ENCODE measurements at regions not wholly inside any gene's neighbourhood (a gene's known extent, or its start where the extent isn't known, plus 50 kb on each side); places are given as distances from the start of the nearest gene placed in this dataset.

DNA sequence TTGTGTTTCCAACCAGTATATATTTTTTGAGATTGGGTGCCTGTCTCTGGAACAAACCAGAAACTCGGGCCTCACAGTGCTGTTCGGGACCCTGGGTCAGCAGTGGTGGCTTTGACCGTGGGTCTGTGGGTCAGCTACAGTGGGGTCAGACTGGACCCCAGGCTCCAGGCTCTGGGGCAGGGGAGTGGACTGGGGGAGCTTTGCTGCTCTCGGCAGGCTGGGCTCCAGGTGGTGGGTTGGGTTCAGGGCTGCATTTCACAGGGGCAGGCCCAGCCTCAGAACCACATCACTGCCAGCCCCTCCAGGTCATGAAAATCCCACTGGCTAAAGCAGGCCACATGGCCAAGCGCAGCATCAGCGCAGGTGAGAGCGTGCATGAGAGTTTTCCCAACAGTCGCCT is 1279.3 kb downstream of the BRD1 start:
- Histone ChIP-seq H3K27ac (ENCODE audit: low read depth, low read length) (no peak overlapping the region), H3K9me3 (ENCODE audit: control insufficient read depth in 5 of 5, low read length in 5 of 5) (peaks cover 0 to 7% (median 0%) of the 10 kb centered on the region in 5 donors), H3K36me3 (ENCODE audit: control insufficient read depth in 5 of 5, insufficient read depth in 5 of 5, low read length in 5 of 5) (no peaks in the 10 kb centered on the region), H3K9ac (ENCODE audit: low read length in 5 of 5) (no peak overlapping the region), H3K4me3 (ENCODE audit: low read depth in 1 of 5, low read length in 5 of 5) (no peak overlapping the region), H3K4me1 (ENCODE audit: control insufficient read depth in 5 of 5, insufficient read depth in 5 of 5, low read length in 5 of 5) (no peaks in the 10 kb centered on the region), H3K27me3 (ENCODE audit: control insufficient read depth in 5 of 5, insufficient read depth in 4 of 5, low read length in 5 of 5) (peaks cover 0 to 28% (median 13%) of the 10 kb centered on the region in 5 donors)

DNA sequence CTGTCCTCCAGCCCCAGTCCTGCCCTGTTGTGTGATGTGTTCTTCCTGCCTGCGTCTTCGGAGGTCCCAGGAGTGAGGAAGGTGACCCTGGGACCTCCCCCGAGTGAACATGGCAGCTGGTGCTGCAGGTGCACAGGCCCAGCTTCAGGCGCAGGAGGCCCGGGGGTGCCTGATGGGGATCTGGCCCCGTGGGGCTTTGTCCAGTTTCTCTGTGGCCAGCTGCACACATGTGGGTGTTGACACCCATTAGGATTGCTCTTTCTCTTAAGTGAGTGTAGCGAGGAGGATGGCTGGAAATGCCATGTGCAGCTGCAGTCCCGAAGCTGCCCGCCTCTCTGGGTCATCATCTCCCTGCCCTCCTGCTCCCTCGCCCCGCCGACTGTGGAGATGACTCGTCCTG is 1279.7 kb downstream of the BRD1 start:
- H3K27ac ChIP-seq (ENCODE audit: low read depth, low read length) = no peak overlapping the region
- H3K4me1 ChIP-seq (ENCODE audit: control insufficient read depth in 5 of 5, insufficient read depth in 5 of 5, low read length in 5 of 5) = no peaks in the 10 kb centered on the region
- H3K9me3 ChIP-seq (ENCODE audit: control insufficient read depth in 5 of 5, low read length in 5 of 5) = peaks cover 0 to 7% (median 0%) of the 10 kb centered on the region in 5 donors
- no peaks in the 10 kb centered on the region for H3K36me3 ChIP-seq (ENCODE audit: control insufficient read depth in 5 of 5, insufficient read depth in 5 of 5, low read length in 5 of 5)
- peaks cover 0 to 26% (median 13%) of the 10 kb centered on the region in 5 donors for H3K27me3 ChIP-seq (ENCODE audit: control insufficient read depth in 5 of 5, insufficient read depth in 4 of 5, low read length in 5 of 5)
- H3K9ac ChIP-seq (ENCODE audit: low read length in 5 of 5) = no peak overlapping the region
- H3K4me3 ChIP-seq (ENCODE audit: low read depth in 1 of 5, low read length in 5 of 5) = no peak overlapping the region

DNA sequence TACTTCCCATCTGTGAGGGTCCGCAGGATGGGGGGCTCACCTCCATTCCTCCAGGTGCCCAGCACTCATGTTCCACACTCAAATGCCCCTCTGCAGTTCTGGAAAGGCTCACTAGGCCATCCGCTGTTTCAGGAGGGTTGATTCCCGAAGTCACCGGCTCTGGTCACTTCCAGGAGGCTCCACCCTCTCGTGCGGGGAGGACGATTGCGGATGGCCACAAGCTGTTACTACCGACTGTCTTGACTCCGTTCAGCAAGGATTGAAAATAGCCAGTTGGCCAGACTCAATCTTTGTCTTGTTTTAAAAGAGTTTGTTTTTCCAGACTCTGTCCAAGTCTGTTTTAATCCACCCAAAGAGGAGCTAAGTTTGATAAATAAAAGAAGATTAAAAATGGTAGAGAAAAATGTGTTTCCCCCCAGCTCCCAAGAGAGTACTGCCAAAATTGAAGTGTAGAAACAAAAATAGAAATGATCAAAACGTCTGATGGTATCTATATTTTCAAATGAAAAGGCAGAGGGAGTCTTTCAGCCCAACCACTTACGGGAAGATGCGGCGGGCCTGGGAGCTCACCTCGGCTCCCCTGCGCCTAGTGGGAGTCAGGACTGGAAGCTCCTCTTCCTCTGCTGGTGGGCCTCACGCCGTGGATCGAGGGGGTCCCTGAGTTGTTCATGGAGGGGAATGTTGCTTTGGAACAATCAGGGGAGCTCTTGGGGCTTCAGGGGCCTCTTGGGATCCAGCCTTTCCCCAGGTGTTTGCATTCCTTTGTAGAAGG is 1280.8 kb downstream of the BRD1 start:
- Histone ChIP-seq H3K36me3 (ENCODE audit: control insufficient read depth in 5 of 5, insufficient read depth in 5 of 5, low read length in 5 of 5) (no peaks in the 10 kb centered on the region), H3K27me3 (ENCODE audit: control insufficient read depth in 5 of 5, insufficient read depth in 4 of 5, low read length in 5 of 5) (peaks cover 0 to 20% (median 7%) of the 10 kb centered on the region in 5 donors), H3K9me3 (ENCODE audit: control insufficient read depth in 5 of 5, low read length in 5 of 5) (peaks cover 0 to 7% (median 0%) of the 10 kb centered on the region in 5 donors), H3K4me3 (ENCODE audit: low read depth in 1 of 5, low read length in 5 of 5) (no peak overlapping the region), H3K4me1 (ENCODE audit: control insufficient read depth in 5 of 5, insufficient read depth in 5 of 5, low read length in 5 of 5) (no peaks in the 10 kb centered on the region), H3K27ac (ENCODE audit: low read depth, low read length) (no peak overlapping the region), H3K9ac (ENCODE audit: low read length in 5 of 5) (no peak overlapping the region)

DNA sequence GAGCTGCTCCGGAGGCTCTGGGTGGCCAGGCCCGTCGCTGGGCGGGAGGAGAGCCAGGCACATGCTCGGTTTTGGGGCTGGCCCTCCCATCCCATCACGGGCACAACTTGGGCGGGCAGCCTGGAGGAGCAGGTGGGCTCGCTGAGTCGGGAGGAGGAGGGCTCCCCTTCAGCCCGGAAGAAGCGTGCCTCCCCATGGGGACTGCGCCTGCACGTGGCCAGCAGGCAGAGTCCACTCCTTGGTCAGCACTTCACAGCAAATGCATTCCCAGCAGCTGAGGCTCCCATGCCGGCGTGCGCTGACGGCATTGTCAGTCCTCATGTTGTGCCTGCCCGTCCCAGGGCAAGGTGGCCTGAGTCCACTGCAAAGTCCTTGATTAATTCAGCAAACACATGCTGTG is 1281.7 kb downstream of the BRD1 start:
- Histone ChIP-seq H3K9me3 (ENCODE audit: control insufficient read depth in 5 of 5, low read length in 5 of 5) (peaks cover 0 to 7% (median 0%) of the 10 kb centered on the region in 5 donors), H3K36me3 (ENCODE audit: control insufficient read depth in 5 of 5, insufficient read depth in 5 of 5, low read length in 5 of 5) (no peaks in the 10 kb centered on the region), H3K9ac (ENCODE audit: low read length in 5 of 5) (no peak overlapping the region), H3K27ac (ENCODE audit: low read depth, low read length) (no peak overlapping the region), H3K27me3 (ENCODE audit: control insufficient read depth in 5 of 5, insufficient read depth in 4 of 5, low read length in 5 of 5) (peaks cover 0 to 24% (median 6%) of the 10 kb centered on the region in 5 donors), H3K4me1 (ENCODE audit: control insufficient read depth in 5 of 5, insufficient read depth in 5 of 5, low read length in 5 of 5) (no peaks in the 10 kb centered on the region), H3K4me3 (ENCODE audit: low read depth in 1 of 5, low read length in 5 of 5) (no peak overlapping the region)

DNA sequence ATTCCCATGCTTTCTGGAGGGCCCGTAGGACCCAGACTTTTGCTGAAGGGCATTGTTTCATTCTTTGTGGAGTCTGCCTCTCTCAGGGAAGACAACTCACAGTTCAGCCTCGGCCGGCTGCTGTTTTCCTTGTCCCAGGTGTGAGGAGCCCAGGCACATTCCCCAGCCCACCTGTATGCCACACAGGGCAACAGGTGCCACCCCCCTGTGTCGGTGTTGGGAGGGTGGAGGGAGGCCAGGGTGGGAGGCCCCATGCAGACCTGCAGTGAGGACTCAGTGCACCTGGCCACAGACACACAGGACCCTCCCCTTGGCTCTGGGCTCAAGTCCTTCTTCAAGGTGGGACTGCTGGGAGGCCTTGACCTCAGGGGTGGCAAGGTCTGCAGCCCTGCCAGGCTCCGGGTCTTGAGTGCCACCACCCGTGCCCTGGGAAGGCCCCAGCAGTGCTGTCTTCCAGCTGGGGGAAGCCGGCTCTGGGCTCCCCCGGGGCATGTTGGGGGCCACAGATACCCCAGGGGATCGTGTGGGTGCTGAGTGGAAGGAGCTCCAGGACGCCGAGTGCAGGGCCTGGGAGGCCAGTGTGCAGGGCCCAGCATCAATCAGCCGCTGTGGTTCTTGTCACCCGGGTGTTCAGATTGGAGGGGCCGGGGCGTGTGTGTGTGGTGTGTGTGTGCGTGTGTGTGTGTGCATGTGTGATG is 1286.1 kb downstream of the BRD1 start:
- no peak overlapping the region for H3K27ac ChIP-seq (ENCODE audit: low read depth, low read length)
- H3K4me1 ChIP-seq (ENCODE audit: control insufficient read depth in 5 of 5, insufficient read depth in 5 of 5, low read length in 5 of 5) = no peaks in the 10 kb centered on the region
- H3K9ac ChIP-seq (ENCODE audit: low read length in 5 of 5) = no peak overlapping the region
- no peaks in the 10 kb centered on the region for H3K36me3 ChIP-seq (ENCODE audit: control insufficient read depth in 5 of 5, insufficient read depth in 5 of 5, low read length in 5 of 5)
- H3K9me3 ChIP-seq (ENCODE audit: control insufficient read depth in 5 of 5, low read length in 5 of 5) = peaks cover 0 to 7% (median 0%) of the 10 kb centered on the region in 5 donors
- H3K27me3 ChIP-seq (ENCODE audit: control insufficient read depth in 5 of 5, insufficient read depth in 4 of 5, low read length in 5 of 5) = peaks cover 0 to 24% (median 10%) of the 10 kb centered on the region in 5 donors
- no peak overlapping the region for H3K4me3 ChIP-seq (ENCODE audit: low read depth in 1 of 5, low read length in 5 of 5)

DNA sequence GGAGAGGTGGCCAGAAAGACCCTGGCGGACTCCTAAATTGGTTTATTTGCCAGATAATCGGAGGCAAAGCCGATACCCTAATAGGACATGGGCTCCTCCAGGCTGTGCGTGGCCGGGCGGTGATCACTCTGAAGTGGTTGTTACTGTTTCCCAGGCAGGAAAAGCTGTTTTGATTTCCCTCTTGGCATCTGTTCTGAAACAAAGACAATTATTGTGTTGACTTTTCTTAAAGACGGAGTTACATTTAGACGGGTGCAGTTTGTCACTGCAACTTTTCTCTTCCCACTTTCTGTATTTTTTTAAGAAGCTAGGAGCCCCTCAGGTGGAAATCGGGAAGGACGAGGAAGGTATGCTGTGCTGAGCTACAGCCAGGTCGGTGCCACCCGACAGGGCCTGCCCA is 1288.4 kb downstream of the BRD1 start:
- no peak overlapping the region for H3K9ac ChIP-seq (ENCODE audit: low read length in 5 of 5)
- H3K27ac ChIP-seq (ENCODE audit: low read depth, low read length) = no peak overlapping the region
- no peaks in the 10 kb centered on the region for H3K36me3 ChIP-seq (ENCODE audit: control insufficient read depth in 5 of 5, insufficient read depth in 5 of 5, low read length in 5 of 5)
- H3K9me3 ChIP-seq (ENCODE audit: control insufficient read depth in 5 of 5, low read length in 5 of 5) = peaks cover 0 to 5% (median 0%) of the 10 kb centered on the region in 5 donors
- H3K4me3 ChIP-seq (ENCODE audit: low read depth in 1 of 5, low read length in 5 of 5) = no peak overlapping the region
- no peaks in the 10 kb centered on the region for H3K4me1 ChIP-seq (ENCODE audit: control insufficient read depth in 5 of 5, insufficient read depth in 5 of 5, low read length in 5 of 5)
- H3K27me3 ChIP-seq (ENCODE audit: control insufficient read depth in 5 of 5, insufficient read depth in 4 of 5, low read length in 5 of 5) = peaks cover 0 to 24% (median 10%) of the 10 kb centered on the region in 5 donors

- no peaks in the 10 kb centered on the region for H3K9me3 ChIP-seq (ENCODE audit: control insufficient read depth in 5 of 5, low read length in 5 of 5)
- H3K27me3 ChIP-seq (ENCODE audit: control insufficient read depth in 5 of 5, insufficient read depth in 4 of 5, low read length in 5 of 5) = peaks cover 0 to 26% (median 10%) of the 10 kb centered on the region in 5 donors
- no peaks in the 10 kb centered on the region for H3K4me1 ChIP-seq (ENCODE audit: control insufficient read depth in 5 of 5, insufficient read depth in 5 of 5, low read length in 5 of 5)
- H3K9ac ChIP-seq (ENCODE audit: low read length in 5 of 5) = no peak overlapping the region
- H3K27ac ChIP-seq (ENCODE audit: low read depth, low read length) = no peak overlapping the region
- H3K4me3 ChIP-seq (ENCODE audit: low read depth in 1 of 5, low read length in 5 of 5) = no peak overlapping the region
- no peaks in the 10 kb centered on the region for H3K36me3 ChIP-seq (ENCODE audit: control insufficient read depth in 5 of 5, insufficient read depth in 5 of 5, low read length in 5 of 5)
Measured at GRCh38 chr22:48538291-48538820, 1289.3 kb downstream of the BRD1 start.

DNA sequence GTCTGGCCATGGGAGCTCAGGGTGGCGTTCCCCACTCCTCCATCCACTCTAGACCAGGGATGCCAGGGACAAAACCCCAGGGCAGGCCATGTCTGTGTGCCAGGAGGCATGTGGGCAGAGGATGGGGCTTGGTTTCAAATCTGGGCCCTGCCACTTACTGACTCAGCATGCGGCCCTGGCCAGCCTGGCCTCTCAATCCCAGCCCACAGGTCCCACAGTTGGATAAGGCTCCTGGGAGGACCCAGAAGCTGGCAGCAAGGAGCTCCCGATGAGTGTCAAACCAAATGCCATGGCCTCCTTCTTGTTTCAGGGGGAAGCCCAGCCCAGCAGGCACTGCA is 1290.4 kb downstream of the BRD1 start:
- Histone ChIP-seq H3K9ac (ENCODE audit: low read length in 5 of 5) (no peak overlapping the region), H3K27ac (ENCODE audit: low read depth, low read length) (no peak overlapping the region), H3K9me3 (ENCODE audit: control insufficient read depth in 5 of 5, low read length in 5 of 5) (no peaks in the 10 kb centered on the region)

DNA sequence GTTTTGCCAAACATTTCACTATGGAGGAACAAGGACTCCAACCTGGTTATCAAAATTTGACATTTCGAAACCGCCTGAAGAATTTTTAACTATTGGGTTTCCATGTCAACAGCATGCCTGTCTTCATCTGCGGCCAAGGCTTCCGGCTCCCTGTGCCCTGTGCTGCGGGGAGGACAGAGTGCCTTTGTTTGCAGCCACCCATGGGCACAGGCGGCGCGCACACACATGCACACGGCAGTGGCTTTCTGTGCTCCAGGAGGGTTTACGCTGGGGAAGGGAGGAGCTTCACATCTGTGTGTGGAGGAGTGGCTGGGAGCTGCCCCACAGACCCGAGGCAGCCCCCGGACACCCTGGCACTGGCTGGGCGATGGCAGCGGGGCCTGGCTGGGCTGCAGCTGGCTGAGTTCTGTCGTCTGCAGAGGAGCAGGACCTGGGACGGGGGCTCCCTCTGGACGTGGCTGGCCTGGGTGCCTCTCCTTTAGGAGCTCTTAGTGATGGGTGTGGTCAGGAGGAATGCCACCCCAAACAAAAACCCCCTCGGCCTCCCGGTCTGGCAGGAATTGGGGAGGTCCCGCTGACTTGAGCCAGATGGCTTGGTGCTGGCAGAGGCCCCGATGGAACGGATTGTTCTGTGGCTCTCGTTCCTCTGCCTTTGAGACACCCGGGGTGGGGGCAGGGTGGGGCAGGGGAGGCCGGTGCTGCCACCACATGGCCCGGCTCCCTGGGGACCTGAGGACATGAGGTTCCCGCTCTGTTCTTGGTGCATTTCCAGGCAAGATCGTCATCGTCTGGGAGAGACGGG is 1290.9 kb downstream of the BRD1 start:
- no peaks in the 10 kb centered on the region for H3K4me1 ChIP-seq (ENCODE audit: control insufficient read depth in 5 of 5, insufficient read depth in 5 of 5, low read length in 5 of 5)
- no peak overlapping the region for H3K4me3 ChIP-seq (ENCODE audit: low read depth in 1 of 5, low read length in 5 of 5)
- no peaks in the 10 kb centered on the region for H3K9me3 ChIP-seq (ENCODE audit: control insufficient read depth in 5 of 5, low read length in 5 of 5)
- no peak overlapping the region for H3K9ac ChIP-seq (ENCODE audit: low read length in 5 of 5)
- no peak overlapping the region for H3K27ac ChIP-seq (ENCODE audit: low read depth, low read length)
- peaks cover 0 to 21% (median 10%) of the 10 kb centered on the region in 5 donors for H3K27me3 ChIP-seq (ENCODE audit: control insufficient read depth in 5 of 5, insufficient read depth in 4 of 5, low read length in 5 of 5)
- H3K36me3 ChIP-seq (ENCODE audit: control insufficient read depth in 5 of 5, insufficient read depth in 5 of 5, low read length in 5 of 5) = no peaks in the 10 kb centered on the region

More for the DNA sequence above, 1290.4 kb downstream of the BRD1 start:
- Histone ChIP-seq H3K4me1 (ENCODE audit: control insufficient read depth in 5 of 5, insufficient read depth in 5 of 5, low read length in 5 of 5) (no peaks in the 10 kb centered on the region), H3K36me3 (ENCODE audit: control insufficient read depth in 5 of 5, insufficient read depth in 5 of 5, low read length in 5 of 5) (no peaks in the 10 kb centered on the region), H3K4me3 (ENCODE audit: low read depth in 1 of 5, low read length in 5 of 5) (no peak overlapping the region), H3K27me3 (ENCODE audit: control insufficient read depth in 5 of 5, insufficient read depth in 4 of 5, low read length in 5 of 5) (peaks cover 0 to 25% (median 10%) of the 10 kb centered on the region in 5 donors)
